SJSA1 (cell line): ENCODE measurements at regions not wholly inside any gene's neighbourhood (a gene's known extent, or its start where the extent isn't known, plus 50 kb on each side); places are given as distances from the start of the nearest gene placed in this dataset.

Experiments used
- DNase-seq, 2 experiments: peaks; one replicate each; pipeline ENCODE4 v3.0.0-alpha.2; 2015 to 2020; ENCODE audit warnings: low spot score in 2 of 2, low read depth in 1 of 2
- H3K27ac ChIP-seq: fragments of 250-450 bp; sonication (Bioruptor Pico); 2 replicates; pipeline ENCODE4 v1.5.1; 2020; ENCODE audit warnings: mild to moderate bottlenecking, moderate library complexity
- H3K27me3 ChIP-seq: fragments of 250-450 bp; sonication (Bioruptor Pico); replicated peaks from 2 replicates; pipeline ENCODE4 v1.5.1; 2020; ENCODE audit warnings: mild to moderate bottlenecking, moderate library complexity
- H3K36me3 ChIP-seq: fragments of 250-450 bp; sonication (Bioruptor Pico); 2 replicates; pipeline ENCODE4 v1.5.1; 2020; ENCODE audit warnings: mild to moderate bottlenecking
- H3K4me1 ChIP-seq: fragments of 250-450 bp; sonication (Bioruptor Pico); replicated peaks from 2 replicates; pipeline ENCODE4 v1.6.1; 2021; ENCODE audit warnings: mild to moderate bottlenecking
- H3K4me3 ChIP-seq: fragments of 250-450 bp; sonication (Bioruptor Pico); 2 replicates; pipeline ENCODE4 v1.5.1; 2020; ENCODE audit warnings: mild to moderate bottlenecking
- H3K9me3 ChIP-seq: fragments of 250-450 bp; sonication (Bioruptor Pico); replicated peaks from 2 replicates; pipeline ENCODE4 v1.5.1; 2020; ENCODE audit warnings: mild to moderate bottlenecking

DNA sequence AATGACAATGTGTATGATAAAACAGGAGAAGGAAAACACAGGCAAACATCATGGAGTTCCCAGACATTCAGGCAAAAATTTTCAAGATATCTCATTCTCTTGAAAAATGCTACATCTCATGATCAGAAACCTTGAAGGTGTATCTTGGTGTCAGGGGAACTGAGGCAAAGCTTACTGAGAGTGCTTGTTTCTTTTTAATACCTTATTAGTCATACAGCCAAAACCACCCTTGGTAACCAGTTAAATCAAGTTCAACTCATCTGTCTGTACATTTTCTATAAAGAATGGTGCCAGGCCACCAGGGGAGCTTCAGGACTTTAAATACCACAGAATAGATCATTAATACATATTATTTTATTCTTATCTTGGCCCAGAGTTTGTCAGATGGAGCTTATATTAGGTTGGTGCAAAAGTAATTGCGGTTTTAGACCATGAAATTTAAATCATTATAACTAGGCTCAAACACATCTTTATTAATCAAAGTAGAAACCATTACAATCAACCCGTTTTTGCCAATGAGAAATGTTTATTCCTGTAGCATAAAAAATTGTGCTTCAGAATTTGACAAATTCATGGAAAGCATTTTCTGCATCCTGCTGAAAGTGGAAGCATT, 1036.0 kb downstream of the AMY1C start:
- no peak for DNase-seq
- Histone ChIP-seq H3K4me1 (no peaks in the 10 kb centered on the region), H3K9me3 (peaks cover 2% of the 10 kb centered on the region; the same call in 1 of the 2 replicates), H3K36me3 (no peaks in the 10 kb centered on the region), H3K27me3 (no peaks in the 10 kb centered on the region), H3K27ac (no peak overlapping the region), H3K4me3 (no peak overlapping the region)

DNA sequence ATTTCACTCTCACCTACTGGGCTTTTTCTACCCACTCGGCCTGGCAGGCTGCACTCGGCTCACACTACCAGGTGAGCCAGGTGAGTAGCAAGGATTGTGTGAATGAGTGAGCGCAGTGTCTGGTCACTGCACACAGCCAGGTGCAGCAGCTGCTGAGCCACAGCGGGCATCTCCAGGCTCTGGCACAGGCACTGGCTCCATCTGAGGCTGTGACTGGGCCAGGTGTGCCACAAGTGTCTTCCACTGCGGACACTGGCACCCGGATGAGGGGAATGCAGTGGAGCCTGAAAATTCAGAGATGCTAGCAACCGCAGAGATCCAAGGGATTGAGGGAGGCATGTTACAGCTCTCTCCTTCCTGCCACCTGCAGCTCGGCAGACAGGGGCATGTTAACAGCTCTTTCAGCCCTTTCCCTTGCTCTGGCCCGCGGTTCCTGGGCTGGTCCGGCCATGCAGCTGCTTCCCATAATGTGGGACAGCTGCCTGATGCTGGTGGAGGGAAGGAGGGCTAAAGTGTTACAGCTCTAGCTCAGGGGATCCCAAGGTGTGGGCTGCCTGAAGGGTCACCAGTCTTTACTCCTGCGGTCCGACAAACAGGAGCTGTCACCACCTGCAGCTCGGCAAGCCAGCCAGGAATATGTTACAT, 1038.3 kb downstream of the AMY1C start:
- DNase-seq = no peak
- Histone ChIP-seq H3K27ac (no peak overlapping the region), H3K27me3 (no peaks in the 10 kb centered on the region), H3K36me3 (no peaks in the 10 kb centered on the region), H3K9me3 (0 out of 2 replicates have a peak, but pooled peaks cover 2% of the 10 kb centered on the region), H3K4me1 (no peaks in the 10 kb centered on the region), H3K4me3 (no peak overlapping the region)

DNA sequence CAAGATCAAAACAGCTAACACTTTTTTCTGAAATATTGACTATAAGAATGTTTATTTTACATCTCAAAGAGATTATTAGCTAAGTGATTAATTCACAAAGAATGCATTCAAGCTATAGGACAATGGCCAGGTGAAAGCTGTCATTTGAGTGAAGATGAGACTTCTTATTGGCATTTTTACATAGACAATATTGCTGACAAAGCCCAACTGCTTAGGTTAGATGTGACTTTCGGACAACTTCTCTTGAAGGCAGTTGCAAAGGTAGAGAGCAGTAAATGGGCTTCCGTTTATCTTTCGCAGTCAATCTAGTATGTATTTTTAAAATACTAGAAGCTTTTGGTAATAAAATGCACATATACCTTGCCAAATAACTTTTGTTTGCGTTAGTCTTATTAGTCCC, 1041.3 kb downstream of the AMY1C start:
- Histone ChIP-seq H3K9me3 (0 out of 2 replicates have a peak, but pooled peaks cover 2% of the 10 kb centered on the region), H3K27ac (no peak overlapping the region), H3K36me3 (no peaks in the 10 kb centered on the region), H3K27me3 (no peaks in the 10 kb centered on the region), H3K4me1 (no peaks in the 10 kb centered on the region), H3K4me3 (no peak overlapping the region)
- no peak for DNase-seq

DNA sequence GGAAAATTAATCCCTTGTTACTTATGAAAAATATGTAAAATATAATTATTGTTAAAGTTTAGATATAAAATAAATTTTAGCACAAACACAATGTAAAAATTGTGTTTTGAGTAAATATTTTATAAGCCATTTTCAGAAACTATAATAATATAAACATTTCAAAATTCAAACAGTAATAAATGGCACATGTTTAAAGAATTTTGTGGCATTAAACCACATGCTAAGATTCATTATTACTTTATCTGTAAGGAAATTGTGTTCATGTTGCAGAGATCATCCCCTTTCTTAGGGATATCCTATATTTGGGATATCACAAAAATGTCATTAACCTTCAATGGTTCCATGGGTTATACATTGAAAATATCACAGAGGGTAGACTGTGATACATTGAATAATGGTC, 1044.3 kb downstream of the AMY1C start:
- DNase-seq = no peak
- no peaks in the 10 kb centered on the region for H3K4me1 ChIP-seq

DNA sequence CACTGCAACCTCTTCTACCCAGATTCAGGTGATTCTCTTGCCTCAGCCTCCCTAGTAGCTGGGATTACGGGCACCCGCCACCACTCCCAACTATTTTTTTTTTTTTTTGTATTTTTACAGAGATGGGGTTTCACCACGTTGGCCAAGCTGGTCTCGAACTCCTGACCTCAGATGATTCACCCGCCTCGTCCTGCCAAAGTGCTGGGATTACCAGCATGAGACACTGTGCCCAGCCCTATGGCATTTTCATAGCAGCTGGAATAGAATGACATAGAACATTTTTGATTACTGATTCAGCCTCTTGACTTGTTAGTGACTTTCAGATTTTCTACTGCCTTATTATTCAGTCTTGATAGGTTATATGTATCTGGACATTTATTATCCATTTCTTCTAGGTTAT, 1046.2 kb downstream of the AMY1C start:
- Histone ChIP-seq H3K27ac (no peak overlapping the region), H3K27me3 (no peaks in the 10 kb centered on the region), H3K4me3 (no peak overlapping the region), H3K9me3 (no peaks in the 10 kb centered on the region), H3K36me3 (no peaks in the 10 kb centered on the region), H3K4me1 (no peaks in the 10 kb centered on the region)
- no peak for DNase-seq

More for the DNA sequence above, 1044.3 kb downstream of the AMY1C start:
- Histone ChIP-seq H3K9me3 (no peaks in the 10 kb centered on the region), H3K27ac (no peak overlapping the region), H3K36me3 (no peaks in the 10 kb centered on the region), H3K27me3 (no peaks in the 10 kb centered on the region), H3K4me3 (no peak overlapping the region)

DNA sequence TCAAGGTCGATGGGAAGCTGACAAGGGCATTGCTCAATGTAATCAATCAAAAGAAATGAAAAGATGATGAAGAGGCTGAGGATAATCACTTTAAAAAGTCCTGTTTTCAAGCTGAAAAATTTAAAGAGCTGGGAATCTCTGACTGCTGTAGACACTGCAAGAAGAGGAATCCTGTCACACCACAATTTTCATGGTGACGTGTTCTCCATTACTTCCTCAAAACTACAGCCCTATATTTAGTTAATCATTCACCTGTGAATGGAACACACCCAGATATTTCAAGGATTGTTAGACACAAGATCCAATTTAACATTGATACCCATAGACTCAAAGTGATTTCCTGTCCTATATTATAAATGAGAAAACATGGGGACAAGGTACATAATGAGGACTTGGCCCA, 1048.3 kb downstream of the AMY1C start:
- Histone ChIP-seq H3K27me3 (no peaks in the 10 kb centered on the region), H3K9me3 (no peaks in the 10 kb centered on the region), H3K27ac (no peak overlapping the region), H3K4me1 (no peaks in the 10 kb centered on the region), H3K4me3 (no peak overlapping the region), H3K36me3 (no peaks in the 10 kb centered on the region)
- no peak for DNase-seq

DNA sequence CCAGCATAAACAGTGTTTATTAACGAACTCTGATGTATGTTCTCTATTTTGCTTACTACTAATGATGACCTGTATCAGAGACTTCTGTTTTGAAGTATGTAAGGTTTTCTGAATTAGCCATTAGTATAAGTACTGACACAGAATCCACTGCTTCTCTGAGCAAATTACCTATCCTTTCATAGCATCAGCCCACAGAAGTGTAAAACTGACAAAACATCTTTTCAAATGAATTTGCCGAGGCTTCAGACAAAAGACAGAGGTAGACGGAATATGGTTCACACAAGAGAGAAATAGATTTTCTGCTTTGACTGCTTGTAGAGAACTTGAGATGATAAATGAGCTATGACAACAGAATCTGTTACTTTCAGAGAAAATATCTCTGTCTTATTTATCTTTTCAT, 1051.6 kb downstream of the AMY1C start:
- DNase-seq = no peak
- Histone ChIP-seq H3K27me3 (no peaks in the 10 kb centered on the region), H3K36me3 (no peaks in the 10 kb centered on the region), H3K27ac (no peak overlapping the region), H3K9me3 (no peaks in the 10 kb centered on the region), H3K4me1 (no peaks in the 10 kb centered on the region), H3K4me3 (no peak overlapping the region)

DNA sequence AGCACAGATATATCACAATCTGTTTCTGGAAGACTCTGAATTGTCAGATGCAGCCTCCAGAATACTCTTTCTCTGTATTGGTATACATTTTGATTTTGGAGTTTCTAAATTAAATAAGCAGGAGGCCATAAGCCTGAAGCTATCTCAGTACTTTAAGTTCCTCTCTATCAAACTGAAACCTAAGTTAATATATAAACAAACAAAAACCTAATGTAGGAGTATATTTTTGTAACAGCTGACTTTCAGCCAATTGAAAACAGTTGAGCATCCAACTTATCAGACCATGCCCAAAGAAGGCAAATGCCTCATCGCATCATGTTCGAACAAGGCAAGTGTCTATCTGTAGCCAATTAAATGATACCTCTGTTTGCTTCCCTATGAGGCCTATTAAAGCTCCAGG, 1054.4 kb downstream of the AMY1C start:
- no peak for DNase-seq
- Histone ChIP-seq H3K9me3 (no peaks in the 10 kb centered on the region), H3K27ac (no peak overlapping the region), H3K4me3 (no peak overlapping the region), H3K27me3 (no peaks in the 10 kb centered on the region), H3K4me1 (no peaks in the 10 kb centered on the region), H3K36me3 (no peaks in the 10 kb centered on the region)

DNA sequence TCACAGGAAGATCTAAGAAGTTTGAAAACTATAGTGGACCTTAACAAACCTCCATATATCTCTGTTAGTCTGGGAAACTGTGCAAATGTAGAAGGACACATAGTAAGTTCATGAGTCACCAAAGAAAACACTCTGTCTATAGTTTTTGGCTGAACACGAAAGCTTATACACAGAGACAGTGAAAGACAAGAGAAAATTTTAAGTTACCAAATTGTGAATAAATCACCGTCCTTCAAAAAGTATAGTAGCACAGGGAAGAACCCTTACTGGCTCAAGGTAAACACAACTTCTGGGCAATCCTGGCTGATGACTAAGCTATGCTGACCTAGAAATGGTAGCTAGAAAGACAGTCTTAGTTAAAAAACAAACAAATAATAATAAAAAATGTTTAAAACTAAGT, 1057.9 kb downstream of the AMY1C start:
- Histone ChIP-seq H3K4me3 (no peak overlapping the region), H3K27ac (no peak overlapping the region)
- no peak for DNase-seq

DNA sequence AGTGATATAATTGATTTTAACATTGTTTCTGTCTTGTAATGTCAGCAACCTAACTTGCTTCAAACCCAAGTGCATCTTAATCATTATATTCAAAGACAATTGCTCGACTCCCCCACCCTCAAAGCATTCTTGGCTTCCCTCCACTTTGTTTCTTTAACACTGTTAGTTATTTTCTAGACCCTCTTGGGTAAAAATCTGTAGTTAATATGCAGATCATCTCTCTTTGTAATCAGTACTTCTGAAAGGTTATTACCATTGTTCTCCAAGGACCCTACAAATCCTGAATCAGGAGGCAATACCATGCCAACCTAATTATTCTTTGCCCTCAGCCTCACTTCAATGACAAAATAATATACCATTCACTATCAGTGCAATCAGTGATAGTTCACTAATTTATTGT, 1075.7 kb downstream of the AMY1C start:
- Histone ChIP-seq H3K4me3 (no peak overlapping the region), H3K4me1 (no peaks in the 10 kb centered on the region), H3K9me3 (0 out of 2 replicates have a peak, but pooled peaks cover 3% of the 10 kb centered on the region), H3K27me3 (no peaks in the 10 kb centered on the region), H3K36me3 (no peaks in the 10 kb centered on the region), H3K27ac (no peak overlapping the region)
- DNase-seq = no peak

More for the DNA sequence above, 1057.9 kb downstream of the AMY1C start:
- Histone ChIP-seq H3K36me3 (no peaks in the 10 kb centered on the region), H3K9me3 (no peaks in the 10 kb centered on the region), H3K27me3 (no peaks in the 10 kb centered on the region; the same call in 1 of the 2 replicates), H3K4me1 (no peaks in the 10 kb centered on the region)

DNA sequence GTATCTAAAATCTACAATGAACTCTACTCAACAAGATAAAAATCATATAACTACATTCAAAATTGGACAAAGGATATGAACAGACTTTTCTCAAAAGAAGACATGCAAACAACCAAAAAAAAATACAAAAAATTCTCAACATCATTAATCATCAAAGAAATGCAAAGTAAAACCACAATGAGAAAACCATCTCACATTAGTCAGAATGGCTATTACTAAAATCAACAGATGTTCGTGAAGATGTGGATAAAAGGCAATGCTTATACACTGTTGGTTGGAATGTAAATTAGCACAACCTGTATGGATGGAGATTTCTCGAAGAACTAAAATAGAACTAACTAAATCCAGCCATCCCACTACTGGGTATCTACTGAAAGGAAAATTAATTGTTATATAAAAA, 1080.8 kb downstream of the AMY1C start:
- Histone ChIP-seq H3K9me3 (no peaks in the 10 kb centered on the region), H3K36me3 (no peaks in the 10 kb centered on the region), H3K27me3 (no peaks in the 10 kb centered on the region), H3K4me3 (no peak overlapping the region), H3K27ac (no peak overlapping the region), H3K4me1 (no peaks in the 10 kb centered on the region)
- no peak for DNase-seq

DNA sequence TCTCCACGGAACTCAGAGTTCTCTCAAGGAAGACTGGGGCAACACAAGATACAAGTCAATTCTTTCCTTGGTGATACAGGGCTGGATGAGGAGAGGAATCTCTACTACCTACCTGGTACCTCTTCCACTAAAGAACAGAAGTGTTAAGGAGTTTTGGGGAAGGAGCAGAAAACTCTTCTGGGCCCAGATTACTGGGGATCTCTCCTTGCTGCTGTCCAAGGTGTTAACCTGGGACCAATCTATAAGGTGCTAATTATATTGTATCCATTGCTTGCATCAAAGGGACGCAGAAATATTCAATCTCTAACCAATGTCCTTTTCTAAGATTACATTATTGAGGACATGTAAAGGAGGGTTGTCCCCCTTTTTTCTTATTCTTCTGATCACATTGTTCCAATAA, 1102.5 kb downstream of the AMY1C start:
- Histone ChIP-seq H3K9me3 (no peaks in the 10 kb centered on the region; the same call in 1 of the 2 replicates), H3K27ac (no peak overlapping the region), H3K4me1 (no peaks in the 10 kb centered on the region), H3K27me3 (no peaks in the 10 kb centered on the region), H3K36me3 (no peaks in the 10 kb centered on the region), H3K4me3 (no peak overlapping the region)
- DNase-seq = no peak

DNA sequence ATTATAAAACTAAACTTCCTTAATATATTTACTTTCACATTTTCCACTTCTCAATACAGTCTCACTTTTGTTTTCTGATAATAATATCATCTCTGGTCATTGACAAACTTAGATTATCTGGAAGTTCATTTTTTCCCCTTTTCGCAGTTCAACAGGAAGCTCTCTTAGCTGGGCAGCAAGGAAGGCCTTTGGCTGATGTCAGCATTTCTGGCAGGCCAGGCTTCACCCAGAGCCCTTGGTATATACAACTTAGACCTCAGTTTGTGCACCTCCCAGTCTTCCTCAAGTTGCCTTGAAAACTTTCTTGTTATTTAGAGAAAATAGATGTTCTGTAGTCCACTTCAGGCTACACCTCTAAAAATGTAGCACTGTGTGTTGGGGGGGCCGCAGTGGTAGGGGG, 1103.6 kb downstream of the AMY1C start:
- Histone ChIP-seq H3K27ac (no peak overlapping the region), H3K36me3 (no peaks in the 10 kb centered on the region), H3K4me3 (no peak overlapping the region), H3K9me3 (no peaks in the 10 kb centered on the region; the same call in 1 of the 2 replicates), H3K27me3 (no peaks in the 10 kb centered on the region), H3K4me1 (no peaks in the 10 kb centered on the region)
- no peak for DNase-seq

DNA sequence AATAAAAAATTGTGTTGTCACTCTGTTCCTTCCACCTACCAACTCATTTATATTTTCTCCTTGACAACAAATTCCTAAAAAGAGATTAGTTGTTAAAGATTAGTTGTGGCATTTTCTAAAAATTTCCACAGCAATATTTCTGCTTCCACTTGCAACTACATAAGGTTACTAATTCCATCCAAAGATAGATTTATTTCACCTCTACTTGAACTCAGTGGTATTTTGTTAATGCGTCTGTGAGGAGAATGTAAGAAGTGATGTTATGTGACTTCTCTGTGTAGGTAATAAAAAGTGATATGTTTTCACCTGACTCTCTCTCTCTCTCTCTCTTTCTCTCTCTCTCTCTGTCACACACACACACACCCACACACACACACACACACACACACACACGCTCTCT, 1104.8 kb downstream of the AMY1C start:
- Histone ChIP-seq H3K27ac (no peak overlapping the region), H3K27me3 (no peaks in the 10 kb centered on the region), H3K9me3 (no peaks in the 10 kb centered on the region; the same call in 1 of the 2 replicates), H3K36me3 (no peaks in the 10 kb centered on the region), H3K4me3 (no peak overlapping the region), H3K4me1 (no peaks in the 10 kb centered on the region)
- no peak for DNase-seq
